Mucosa of descending colon (tissue), 3 donors: ENCODE measurements at regions not wholly inside any gene's neighbourhood (a gene's known extent, or its start where the extent isn't known, plus 50 kb on each side); places are given as distances from the start of the nearest gene placed in this dataset.

Experiments
- ATAC-seq: fragments of 200-7000 bp; cut with Tn5 transposase; one replicate; pipeline ENCODE4 v1.9.1; 2020; ENCODE audit warnings: mild to moderate bottlenecking, moderate library complexity
- DNase-seq, 3 donors: peaks; one replicate each; pipeline ENCODE4 v3.0.0-alpha.2; 2020
- H3K36me3 ChIP-seq: fragments of 200-600 bp; one replicate; pipeline ENCODE4 v1.8.0; 2021; ENCODE audit warnings: low read depth, mild to moderate bottlenecking
- H3K4me1 ChIP-seq: fragments of 200-600 bp; one replicate; pipeline ENCODE4 v1.8.0; 2021; ENCODE audit warnings: low read depth, mild to moderate bottlenecking
- H3K4me3 ChIP-seq: fragments of 200-600 bp; one replicate; pipeline ENCODE4 v1.8.0; 2021; ENCODE audit warnings: mild to moderate bottlenecking
- H3K9me3 ChIP-seq: fragments of 200-600 bp; one replicate; pipeline ENCODE4 v1.8.0; 2021; ENCODE audit warnings: mild to moderate bottlenecking
- intact Hi-C, 2 donors: fragments of 100-400 bp; cut with DNase I in 1 of 2; cut with micrococcal nuclease in 1 of 2; formaldehyde crosslinking; loops; one replicate each; pipeline versions ENCODE4 v1.11.0 to v1.11.1; 2022; cut with DNase I, micrococcal nuclease
- TF ChIP-seq, protein P1 (sequence below): fragments of 200-600 bp; IDR thresholded peaks from one replicate; pipeline ENCODE4 v1.8.0; 2022; ENCODE audit warnings: antibody characterized with exemption, mild to moderate bottlenecking
- donor health status: DM: no; HTN: no; CAD: no; lungs with moderate emphysema.
- donor health status: DM: no; HTN: no; CAD: no.
- donor health status: DM: no; HTN: yes; CAD: no.

- Histone ChIP-seq H3K4me1 (no peaks in the 10 kb centered on the region), H3K4me3 (no peak overlapping the region), H3K9me3 (no peaks in the 10 kb centered on the region), H3K36me3 (no peaks in the 10 kb centered on the region)
- DNase-seq (no peak), ATAC-seq (no peak)
- TF ChIP-seq, protein P1, sequence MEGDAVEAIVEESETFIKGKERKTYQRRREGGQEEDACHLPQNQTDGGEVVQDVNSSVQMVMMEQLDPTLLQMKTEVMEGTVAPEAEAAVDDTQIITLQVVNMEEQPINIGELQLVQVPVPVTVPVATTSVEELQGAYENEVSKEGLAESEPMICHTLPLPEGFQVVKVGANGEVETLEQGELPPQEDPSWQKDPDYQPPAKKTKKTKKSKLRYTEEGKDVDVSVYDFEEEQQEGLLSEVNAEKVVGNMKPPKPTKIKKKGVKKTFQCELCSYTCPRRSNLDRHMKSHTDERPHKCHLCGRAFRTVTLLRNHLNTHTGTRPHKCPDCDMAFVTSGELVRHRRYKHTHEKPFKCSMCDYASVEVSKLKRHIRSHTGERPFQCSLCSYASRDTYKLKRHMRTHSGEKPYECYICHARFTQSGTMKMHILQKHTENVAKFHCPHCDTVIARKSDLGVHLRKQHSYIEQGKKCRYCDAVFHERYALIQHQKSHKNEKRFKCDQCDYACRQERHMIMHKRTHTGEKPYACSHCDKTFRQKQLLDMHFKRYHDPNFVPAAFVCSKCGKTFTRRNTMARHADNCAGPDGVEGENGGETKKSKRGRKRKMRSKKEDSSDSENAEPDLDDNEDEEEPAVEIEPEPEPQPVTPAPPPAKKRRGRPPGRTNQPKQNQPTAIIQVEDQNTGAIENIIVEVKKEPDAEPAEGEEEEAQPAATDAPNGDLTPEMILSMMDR = no peak
- intact Hi-C loops = no loop called here
These were observed 1054.4 kb downstream of the AMY1C start for GRCh38 chr1:104804147-104804546.

DNA sequence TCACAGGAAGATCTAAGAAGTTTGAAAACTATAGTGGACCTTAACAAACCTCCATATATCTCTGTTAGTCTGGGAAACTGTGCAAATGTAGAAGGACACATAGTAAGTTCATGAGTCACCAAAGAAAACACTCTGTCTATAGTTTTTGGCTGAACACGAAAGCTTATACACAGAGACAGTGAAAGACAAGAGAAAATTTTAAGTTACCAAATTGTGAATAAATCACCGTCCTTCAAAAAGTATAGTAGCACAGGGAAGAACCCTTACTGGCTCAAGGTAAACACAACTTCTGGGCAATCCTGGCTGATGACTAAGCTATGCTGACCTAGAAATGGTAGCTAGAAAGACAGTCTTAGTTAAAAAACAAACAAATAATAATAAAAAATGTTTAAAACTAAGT is 1057.9 kb downstream of the AMY1C start:
- H3K36me3 ChIP-seq = no peaks in the 10 kb centered on the region
- intact Hi-C loops = no loop called here
- TF ChIP-seq, protein P1 = no peak

DNA sequence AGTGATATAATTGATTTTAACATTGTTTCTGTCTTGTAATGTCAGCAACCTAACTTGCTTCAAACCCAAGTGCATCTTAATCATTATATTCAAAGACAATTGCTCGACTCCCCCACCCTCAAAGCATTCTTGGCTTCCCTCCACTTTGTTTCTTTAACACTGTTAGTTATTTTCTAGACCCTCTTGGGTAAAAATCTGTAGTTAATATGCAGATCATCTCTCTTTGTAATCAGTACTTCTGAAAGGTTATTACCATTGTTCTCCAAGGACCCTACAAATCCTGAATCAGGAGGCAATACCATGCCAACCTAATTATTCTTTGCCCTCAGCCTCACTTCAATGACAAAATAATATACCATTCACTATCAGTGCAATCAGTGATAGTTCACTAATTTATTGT is 1075.7 kb downstream of the AMY1C start:
- Histone ChIP-seq H3K9me3 (no peaks in the 10 kb centered on the region), H3K36me3 (no peaks in the 10 kb centered on the region), H3K4me1 (no peaks in the 10 kb centered on the region), H3K4me3 (no peak overlapping the region)
- DNase-seq (no peak), ATAC-seq (no peak)
- TF ChIP-seq, protein P1 = no peak
- intact Hi-C loops = no loop called here

More for the DNA sequence above, 1057.9 kb downstream of the AMY1C start:
- Histone ChIP-seq H3K9me3 (no peaks in the 10 kb centered on the region), H3K4me3 (no peak overlapping the region), H3K4me1 (no peaks in the 10 kb centered on the region)
- DNase-seq (no peak), ATAC-seq (no peak)

DNA sequence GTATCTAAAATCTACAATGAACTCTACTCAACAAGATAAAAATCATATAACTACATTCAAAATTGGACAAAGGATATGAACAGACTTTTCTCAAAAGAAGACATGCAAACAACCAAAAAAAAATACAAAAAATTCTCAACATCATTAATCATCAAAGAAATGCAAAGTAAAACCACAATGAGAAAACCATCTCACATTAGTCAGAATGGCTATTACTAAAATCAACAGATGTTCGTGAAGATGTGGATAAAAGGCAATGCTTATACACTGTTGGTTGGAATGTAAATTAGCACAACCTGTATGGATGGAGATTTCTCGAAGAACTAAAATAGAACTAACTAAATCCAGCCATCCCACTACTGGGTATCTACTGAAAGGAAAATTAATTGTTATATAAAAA is 1080.8 kb downstream of the AMY1C start:
- DNase-seq = no peak
- intact Hi-C loops = no loop called here
- TF ChIP-seq, protein P1 = no peak

DNA sequence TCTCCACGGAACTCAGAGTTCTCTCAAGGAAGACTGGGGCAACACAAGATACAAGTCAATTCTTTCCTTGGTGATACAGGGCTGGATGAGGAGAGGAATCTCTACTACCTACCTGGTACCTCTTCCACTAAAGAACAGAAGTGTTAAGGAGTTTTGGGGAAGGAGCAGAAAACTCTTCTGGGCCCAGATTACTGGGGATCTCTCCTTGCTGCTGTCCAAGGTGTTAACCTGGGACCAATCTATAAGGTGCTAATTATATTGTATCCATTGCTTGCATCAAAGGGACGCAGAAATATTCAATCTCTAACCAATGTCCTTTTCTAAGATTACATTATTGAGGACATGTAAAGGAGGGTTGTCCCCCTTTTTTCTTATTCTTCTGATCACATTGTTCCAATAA is 1102.5 kb downstream of the AMY1C start:
- ATAC-seq (no peak), DNase-seq (no peak)
- no peaks in the 10 kb centered on the region for H3K9me3 ChIP-seq
- H3K4me1 ChIP-seq = no peaks in the 10 kb centered on the region
- intact Hi-C loops = no loop called here
- H3K4me3 ChIP-seq = no peak overlapping the region
- TF ChIP-seq, protein P1 = no peak
- no peaks in the 10 kb centered on the region for H3K36me3 ChIP-seq

More for the DNA sequence above, 1080.8 kb downstream of the AMY1C start:
- Histone ChIP-seq H3K4me1 (no peaks in the 10 kb centered on the region), H3K36me3 (no peaks in the 10 kb centered on the region), H3K9me3 (no peaks in the 10 kb centered on the region), H3K4me3 (no peak overlapping the region)
- no peak for ATAC-seq

GRCh38 chr1:104853276-104853675 is 1103.6 kb downstream of the AMY1C start:
- H3K36me3 ChIP-seq = no peaks in the 10 kb centered on the region
- no peaks in the 10 kb centered on the region for H3K9me3 ChIP-seq
- TF ChIP-seq, protein P1 = no peak
- ATAC-seq = no peak
- no peak for DNase-seq
- intact Hi-C loops = no loop called here
- no peaks in the 10 kb centered on the region for H3K4me1 ChIP-seq
- no peak overlapping the region for H3K4me3 ChIP-seq
